ENCODE measurements at regions not wholly inside any gene's neighbourhood (a gene's known extent, or its start where the extent isn't known, plus 50 kb on each side); places are given as distances from the start of the nearest gene placed in this dataset.

DNA sequence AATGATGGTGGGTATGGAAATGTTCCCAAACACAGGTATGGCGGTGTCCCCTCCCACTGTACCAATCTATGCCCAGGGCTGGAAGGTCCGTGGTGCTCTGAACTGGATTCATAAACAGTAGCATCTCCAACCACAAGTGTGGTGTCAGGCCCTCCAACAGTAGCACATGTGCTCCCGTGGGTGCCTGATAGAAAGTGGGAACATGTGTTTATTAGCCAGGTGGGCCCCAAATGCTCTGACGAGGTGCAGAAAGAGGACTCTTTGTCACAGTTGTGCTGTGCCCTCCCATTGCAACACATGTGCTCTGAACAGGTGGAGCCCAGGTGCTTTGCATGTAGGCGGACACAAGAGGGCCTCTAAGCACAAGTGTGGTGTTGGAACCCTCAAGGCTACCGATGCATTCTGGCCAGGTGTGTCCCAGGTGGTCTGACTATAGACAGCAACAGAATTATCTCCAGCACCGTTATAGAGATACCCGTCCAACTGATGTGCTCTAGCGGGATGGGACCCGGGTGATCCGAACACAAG lies 75.4 kb upstream of the ZNF30 start (continued):
- TF ChIP-seq, protein P1, sequence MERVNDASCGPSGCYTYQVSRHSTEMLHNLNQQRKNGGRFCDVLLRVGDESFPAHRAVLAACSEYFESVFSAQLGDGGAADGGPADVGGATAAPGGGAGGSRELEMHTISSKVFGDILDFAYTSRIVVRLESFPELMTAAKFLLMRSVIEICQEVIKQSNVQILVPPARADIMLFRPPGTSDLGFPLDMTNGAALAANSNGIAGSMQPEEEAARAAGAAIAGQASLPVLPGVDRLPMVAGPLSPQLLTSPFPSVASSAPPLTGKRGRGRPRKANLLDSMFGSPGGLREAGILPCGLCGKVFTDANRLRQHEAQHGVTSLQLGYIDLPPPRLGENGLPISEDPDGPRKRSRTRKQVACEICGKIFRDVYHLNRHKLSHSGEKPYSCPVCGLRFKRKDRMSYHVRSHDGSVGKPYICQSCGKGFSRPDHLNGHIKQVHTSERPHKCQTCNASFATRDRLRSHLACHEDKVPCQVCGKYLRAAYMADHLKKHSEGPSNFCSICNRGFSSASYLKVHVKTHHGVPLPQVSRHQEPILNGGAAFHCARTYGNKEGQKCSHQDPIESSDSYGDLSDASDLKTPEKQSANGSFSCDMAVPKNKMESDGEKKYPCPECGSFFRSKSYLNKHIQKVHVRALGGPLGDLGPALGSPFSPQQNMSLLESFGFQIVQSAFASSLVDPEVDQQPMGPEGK (tag by site-specific recombination; IDR thresholded peaks at IDR 0.05): no peak
- TF ChIP-seq, protein P2, sequence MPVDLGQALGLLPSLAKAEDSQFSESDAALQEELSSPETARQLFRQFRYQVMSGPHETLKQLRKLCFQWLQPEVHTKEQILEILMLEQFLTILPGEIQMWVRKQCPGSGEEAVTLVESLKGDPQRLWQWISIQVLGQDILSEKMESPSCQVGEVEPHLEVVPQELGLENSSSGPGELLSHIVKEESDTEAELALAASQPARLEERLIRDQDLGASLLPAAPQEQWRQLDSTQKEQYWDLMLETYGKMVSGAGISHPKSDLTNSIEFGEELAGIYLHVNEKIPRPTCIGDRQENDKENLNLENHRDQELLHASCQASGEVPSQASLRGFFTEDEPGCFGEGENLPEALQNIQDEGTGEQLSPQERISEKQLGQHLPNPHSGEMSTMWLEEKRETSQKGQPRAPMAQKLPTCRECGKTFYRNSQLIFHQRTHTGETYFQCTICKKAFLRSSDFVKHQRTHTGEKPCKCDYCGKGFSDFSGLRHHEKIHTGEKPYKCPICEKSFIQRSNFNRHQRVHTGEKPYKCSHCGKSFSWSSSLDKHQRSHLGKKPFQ (tag by site-specific recombination; IDR thresholded peaks at IDR 0.05): no peak
- TF ChIP-seq KLF1 (tag by site-specific recombination; IDR thresholded peaks at IDR 0.05): no peak

DNA sequence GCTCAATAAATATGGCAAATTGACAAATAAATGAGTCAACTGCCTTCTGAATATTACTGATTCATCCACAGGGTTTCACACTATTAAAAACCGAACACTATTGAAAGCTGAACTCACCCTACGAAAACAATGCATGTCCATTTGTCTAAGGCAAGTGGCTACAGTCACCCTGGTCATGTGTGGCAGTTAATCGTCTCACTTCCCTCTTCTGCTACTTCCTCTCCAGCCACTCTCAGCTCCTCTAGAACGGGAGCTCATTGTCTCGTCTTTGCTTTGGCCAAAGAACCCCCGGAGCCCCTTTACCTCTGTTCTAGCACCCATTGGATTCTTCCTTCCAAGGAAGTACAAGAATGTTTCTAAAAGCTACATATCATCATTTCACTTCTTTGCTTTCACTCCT lies 74.4 kb upstream of the ZNF599 start:
- ChIA-PET POLR2A (no interaction called here), CTCF (interaction anchor here (0.6 to 1.3 kb wide), 3 partner anchors 9 to 272 kb away, joined by 4 to 6 read pairs (median 4); no protein-coding TSS in a partner anchor)
- Histone ChIP-seq H3K27ac (ENCODE audit: extremely low read depth, low read depth, low read length) (no peak overlapping the region), H3K9me3 (ENCODE audit: control insufficient read depth, insufficient read depth, low read depth, low read length) (peaks cover 15% of the 10 kb centered on the region), H3K36me3 (ENCODE audit: control insufficient read depth in 2 of 2, insufficient read depth in 1 of 2, low read length in 2 of 2) (no peaks in the 10 kb centered on the region), H3K4me1 (ENCODE audit: control insufficient read depth, insufficient read depth, low read length) (no peaks in the 10 kb centered on the region), H3K4me3 (ENCODE audit: low read depth, low read length) (no peak overlapping the region)
- no peak for TF ChIP-seq ZNF114 (tag by site-specific recombination; IDR thresholded peaks at IDR 0.05)

DNA sequence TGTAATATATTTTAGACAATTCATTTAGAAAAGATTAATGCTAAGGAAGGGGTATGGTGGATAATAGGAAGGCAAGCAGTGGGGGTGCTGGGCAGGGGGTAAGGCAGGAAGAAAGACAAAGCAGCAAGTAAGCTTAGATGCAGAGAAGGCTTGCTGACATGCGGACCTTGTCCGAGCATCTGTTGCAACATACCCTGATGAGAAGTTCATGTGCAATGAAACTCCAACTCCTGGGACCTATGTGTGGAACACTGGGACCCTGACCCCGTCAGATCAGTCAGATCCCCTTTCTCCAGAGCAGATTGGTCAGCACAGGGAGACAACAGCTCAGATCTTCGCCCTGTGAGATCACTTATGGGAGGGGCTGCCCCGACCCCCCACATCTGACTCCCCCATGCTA lies 71.3 kb upstream of the ZNF599 start:
- CTCF ChIA-PET: interaction anchor here (0.5 to 0.7 kb wide), 2 partner anchors 173 to 205 kb away, joined by 3 to 4 read pairs; no protein-coding TSS in a partner anchor
- H3K36me3 ChIP-seq (ENCODE audit: control insufficient read depth in 2 of 2, insufficient read depth in 1 of 2, low read length in 2 of 2): no peaks in the 10 kb centered on the region
- H3K27ac ChIP-seq (ENCODE audit: extremely low read depth, low read depth, low read length): no peak overlapping the region
- no peaks in the 10 kb centered on the region for H3K4me1 ChIP-seq (ENCODE audit: control insufficient read depth, insufficient read depth, low read length)
- TF ChIP-seq ZNF37A (tag by site-specific recombination; IDR thresholded peaks at IDR 0.05): no peak
- TF ChIP-seq, protein P3, sequence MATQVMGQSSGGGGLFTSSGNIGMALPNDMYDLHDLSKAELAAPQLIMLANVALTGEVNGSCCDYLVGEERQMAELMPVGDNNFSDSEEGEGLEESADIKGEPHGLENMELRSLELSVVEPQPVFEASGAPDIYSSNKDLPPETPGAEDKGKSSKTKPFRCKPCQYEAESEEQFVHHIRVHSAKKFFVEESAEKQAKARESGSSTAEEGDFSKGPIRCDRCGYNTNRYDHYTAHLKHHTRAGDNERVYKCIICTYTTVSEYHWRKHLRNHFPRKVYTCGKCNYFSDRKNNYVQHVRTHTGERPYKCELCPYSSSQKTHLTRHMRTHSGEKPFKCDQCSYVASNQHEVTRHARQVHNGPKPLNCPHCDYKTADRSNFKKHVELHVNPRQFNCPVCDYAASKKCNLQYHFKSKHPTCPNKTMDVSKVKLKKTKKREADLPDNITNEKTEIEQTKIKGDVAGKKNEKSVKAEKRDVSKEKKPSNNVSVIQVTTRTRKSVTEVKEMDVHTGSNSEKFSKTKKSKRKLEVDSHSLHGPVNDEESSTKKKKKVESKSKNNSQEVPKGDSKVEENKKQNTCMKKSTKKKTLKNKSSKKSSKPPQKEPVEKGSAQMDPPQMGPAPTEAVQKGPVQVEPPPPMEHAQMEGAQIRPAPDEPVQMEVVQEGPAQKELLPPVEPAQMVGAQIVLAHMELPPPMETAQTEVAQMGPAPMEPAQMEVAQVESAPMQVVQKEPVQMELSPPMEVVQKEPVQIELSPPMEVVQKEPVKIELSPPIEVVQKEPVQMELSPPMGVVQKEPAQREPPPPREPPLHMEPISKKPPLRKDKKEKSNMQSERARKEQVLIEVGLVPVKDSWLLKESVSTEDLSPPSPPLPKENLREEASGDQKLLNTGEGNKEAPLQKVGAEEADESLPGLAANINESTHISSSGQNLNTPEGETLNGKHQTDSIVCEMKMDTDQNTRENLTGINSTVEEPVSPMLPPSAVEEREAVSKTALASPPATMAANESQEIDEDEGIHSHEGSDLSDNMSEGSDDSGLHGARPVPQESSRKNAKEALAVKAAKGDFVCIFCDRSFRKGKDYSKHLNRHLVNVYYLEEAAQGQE (tag by site-specific recombination; IDR thresholded peaks at IDR 0.05): no peak
- no peak for TF ChIP-seq ZNF184 (tag by site-specific recombination; IDR thresholded peaks at IDR 0.05)
- TF ChIP-seq ZNF416 (tag by site-specific recombination; IDR thresholded peaks at IDR 0.05): no peak
- TF ChIP-seq OVOL3 (tag by site-specific recombination; IDR thresholded peaks at IDR 0.05): no peak
- TF ChIP-seq BCL11A (tag by site-specific recombination; IDR thresholded peaks at IDR 0.05; ENCODE audit: low read depth): no peak
- no peak for TF ChIP-seq YY1 (tag by site-specific recombination; IDR thresholded peaks at IDR 0.05)
- TF ChIP-seq, protein P4, sequence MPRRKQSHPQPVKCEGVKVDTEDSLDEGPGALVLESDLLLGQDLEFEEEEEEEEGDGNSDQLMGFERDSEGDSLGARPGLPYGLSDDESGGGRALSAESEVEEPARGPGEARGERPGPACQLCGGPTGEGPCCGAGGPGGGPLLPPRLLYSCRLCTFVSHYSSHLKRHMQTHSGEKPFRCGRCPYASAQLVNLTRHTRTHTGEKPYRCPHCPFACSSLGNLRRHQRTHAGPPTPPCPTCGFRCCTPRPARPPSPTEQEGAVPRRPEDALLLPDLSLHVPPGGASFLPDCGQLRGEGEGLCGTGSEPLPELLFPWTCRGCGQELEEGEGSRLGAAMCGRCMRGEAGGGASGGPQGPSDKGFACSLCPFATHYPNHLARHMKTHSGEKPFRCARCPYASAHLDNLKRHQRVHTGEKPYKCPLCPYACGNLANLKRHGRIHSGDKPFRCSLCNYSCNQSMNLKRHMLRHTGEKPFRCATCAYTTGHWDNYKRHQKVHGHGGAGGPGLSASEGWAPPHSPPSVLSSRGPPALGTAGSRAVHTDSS (tag by site-specific recombination; IDR thresholded peaks at IDR 0.05): no peak
- TF ChIP-seq ZNF677 (tag by site-specific recombination; IDR thresholded peaks at IDR 0.05): no peak
- peaks cover 15% of the 10 kb centered on the region for H3K9me3 ChIP-seq (ENCODE audit: control insufficient read depth, insufficient read depth, low read depth, low read length)
- POLR2A ChIA-PET: no interaction called here
- no peak overlapping the region for H3K4me3 ChIP-seq (ENCODE audit: low read depth, low read length)
